T-helper 1 cell (primary cell): ENCODE measurements at regions not wholly inside any gene's neighbourhood (a gene's known extent, or its start where the extent isn't known, plus 50 kb on each side); places are given as distances from the start of the nearest gene placed in this dataset.
"Not testable (repeated sequence)": the region's sequence is repeated elsewhere in the genome, so short reads cannot be mapped to it uniquely, and the experiment has no call there.

Experiments used
- DNase-seq, 5 donors: peaks; one replicate each; pipeline ENCODE4 v3.0.0-alpha.2; 2012 to 2020

GRCh38 chr2:210376694-210377093 is 61.7 kb upstream of the MYL1 start:
- no peak for DNase-seq

GRCh38 chr2:210370562-210370961 is 55.6 kb upstream of the MYL1 start:
- peak in 1 of 5 donors; percentile 0 for DNase-seq

GRCh38 chr2:210366675-210367080 is 51.7 kb upstream of the MYL1 start:
- no peak for DNase-seq

- DNase-seq = not testable (repeated sequence)
Observed at GRCh38 chr2:210365475-210365874, 50.5 kb upstream of the MYL1 start.
